ENCODE measurements at regions not wholly inside any gene's neighbourhood (a gene's known extent, or its start where the extent isn't known, plus 50 kb on each side); places are given as distances from the start of the nearest gene placed in this dataset.
"Not testable (repeated sequence)": the region's sequence is repeated elsewhere in the genome, so short reads cannot be mapped to it uniquely, and the experiment has no call there.

DNA sequence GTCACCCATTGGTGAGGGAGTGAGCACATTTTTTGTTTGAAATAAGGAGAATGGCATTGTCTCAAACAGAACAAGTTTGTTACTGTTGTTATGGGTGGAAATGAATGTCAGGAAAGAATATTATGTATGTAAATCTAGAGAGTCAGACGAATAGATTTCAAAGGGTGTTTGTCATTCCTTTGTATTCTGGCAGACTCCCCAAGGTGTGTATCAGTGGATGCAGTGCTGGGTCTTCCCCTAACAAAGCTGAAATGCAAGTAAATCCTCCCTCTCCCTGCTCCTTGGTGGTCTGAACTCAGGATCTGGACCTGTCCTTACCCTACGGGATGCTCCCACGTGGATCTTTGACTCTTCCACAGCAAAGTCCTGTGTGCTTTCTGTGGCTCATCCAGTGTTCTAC is 139.5 kb upstream of the ZNF516 start:
- DNase-seq: no peak

GRCh38 chr18:76633588-76634269 is 138.7 kb upstream of the ZNF516 start:
- DNase-seq: no peak

DNA sequence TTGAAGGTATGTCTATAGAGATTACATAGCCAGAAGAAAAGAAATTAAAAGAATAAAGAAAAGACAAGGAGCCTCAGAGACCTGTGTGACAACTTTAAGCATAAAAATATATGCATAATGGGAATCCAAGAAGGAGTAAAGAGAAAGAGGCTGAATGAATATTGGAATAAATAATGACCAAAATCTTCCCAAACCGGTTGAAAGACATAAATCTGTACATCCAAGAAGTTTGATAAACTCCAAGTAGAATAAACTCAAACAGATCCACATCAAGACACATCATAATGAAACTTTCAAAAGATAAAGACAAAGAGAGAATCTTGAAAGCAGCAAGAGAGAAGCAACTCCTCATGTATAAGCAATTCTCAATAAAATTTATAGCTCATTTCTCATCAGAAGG is 132.4 kb upstream of the ZNF516 start:
- DNase-seq: no peak

GRCh38 chr18:76626991-76627390 is 131.9 kb upstream of the ZNF516 start:
- no peak for DNase-seq

- DNase-seq: no peak
Measured at GRCh38 chr18:76622651-76623050, 127.6 kb upstream of the ZNF516 start.

DNA sequence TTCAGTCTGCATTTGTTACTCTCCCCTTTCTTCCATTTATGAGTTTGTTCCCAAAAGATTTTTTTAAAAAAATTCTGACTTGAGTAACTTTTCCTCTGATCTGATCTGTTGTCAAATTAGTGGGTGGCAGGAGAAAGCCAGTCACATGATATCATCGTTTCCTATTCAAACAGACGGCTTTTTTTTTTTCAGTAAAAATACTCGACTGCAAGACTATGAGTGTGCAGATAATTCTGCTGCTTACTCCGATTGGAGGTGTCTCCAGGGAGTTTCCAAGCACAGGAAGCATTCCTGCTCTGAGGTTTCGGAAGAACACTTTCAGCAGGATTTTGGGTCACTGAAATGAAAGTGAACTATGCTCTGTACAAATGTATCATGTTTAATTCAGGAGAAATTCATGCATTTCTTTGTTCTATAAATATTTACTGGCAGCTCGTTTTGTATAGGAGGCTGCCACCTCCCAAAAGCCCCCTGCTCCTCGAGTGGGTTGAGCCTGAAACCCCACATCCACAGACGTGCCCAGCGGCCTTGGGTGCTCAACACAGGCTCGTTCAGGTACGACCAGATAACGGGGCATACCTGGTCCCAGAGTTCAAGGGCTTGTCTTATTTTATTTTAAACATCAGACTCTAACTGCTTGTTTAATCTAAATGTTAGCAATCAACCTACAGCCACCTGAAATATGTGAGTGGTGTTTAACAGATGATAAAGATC is 126.9 kb upstream of the ZNF516 start:
- DNase-seq: no peak

GRCh38 chr18:76621226-76621625 is 126.2 kb upstream of the ZNF516 start:
- no peak for DNase-seq

- DNase-seq: peak; percentile 15
Measured at GRCh38 chr18:76620321-76621170, 125.5 kb upstream of the ZNF516 start.

DNA sequence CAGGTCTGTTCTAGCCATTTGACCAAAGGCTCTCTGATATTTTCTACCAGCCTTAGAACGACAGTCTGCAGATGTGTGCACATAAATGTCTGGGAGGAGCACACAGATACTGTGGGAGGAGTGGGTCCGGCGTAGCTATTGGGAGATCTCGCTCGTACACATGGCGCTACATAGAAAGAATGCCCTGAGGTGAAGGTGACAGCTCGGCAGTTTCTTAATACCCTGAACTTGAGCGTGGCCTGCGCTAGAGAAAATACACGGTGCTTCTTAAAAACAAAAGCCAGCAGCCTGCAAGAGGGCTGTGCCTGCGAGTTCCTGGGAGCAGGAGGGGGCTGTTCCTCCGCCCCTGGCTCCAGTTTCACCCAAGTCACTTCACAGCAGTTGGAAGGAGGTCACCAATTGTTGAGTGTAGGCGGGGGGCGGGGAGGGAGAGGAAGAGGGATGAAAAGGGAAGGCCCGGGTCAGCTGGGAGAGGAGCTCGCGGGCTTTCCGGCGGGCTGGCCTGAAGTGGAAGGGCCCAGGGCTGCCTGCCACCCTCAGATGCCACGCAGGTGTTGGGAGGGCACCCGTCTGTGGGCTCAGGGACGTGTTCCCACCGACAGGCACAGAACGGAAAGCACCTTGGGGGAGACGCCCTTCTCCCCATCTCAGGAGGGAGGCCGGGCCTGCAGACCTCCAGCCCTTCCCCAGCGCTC is 124.7 kb upstream of the ZNF516 start:
- no peak for DNase-seq

DNA sequence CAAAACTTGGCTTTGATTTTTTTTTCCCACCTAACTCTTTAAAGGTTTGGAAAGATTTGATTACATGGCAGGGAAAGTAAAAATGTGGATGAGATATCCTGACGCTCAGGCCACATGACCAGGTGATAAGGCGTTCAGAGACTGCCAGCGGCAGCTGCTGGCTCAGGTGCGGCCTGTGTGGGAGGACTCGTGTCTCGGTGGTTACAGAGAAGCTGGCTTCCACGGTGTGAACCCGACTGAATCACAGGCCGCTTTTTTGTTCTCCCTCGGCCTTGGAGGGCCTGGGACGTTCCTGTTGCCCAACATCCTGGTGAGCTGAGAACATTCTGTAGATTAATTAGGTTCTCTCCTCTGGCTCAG is 124.2 kb upstream of the ZNF516 start:
- DNase-seq: no peak

DNA sequence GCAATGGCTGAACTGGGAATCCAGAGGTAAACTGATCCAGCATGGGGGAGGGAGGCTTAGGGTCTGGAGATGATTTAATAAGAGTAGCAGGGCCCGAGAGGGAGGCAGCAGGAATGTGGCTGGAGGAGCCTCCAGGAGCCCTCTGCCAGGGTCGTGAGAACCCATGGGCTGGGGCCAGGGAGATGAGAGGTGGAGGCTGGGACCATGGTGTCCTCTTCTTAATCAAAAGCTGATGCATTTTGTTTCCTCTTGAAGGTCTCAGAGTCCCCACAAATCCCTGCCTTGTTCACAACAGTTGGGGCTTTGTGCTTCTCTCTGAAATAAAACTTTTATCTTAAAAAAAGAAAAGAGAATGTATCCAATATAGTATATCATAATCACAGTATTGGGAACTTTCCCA is 123.7 kb upstream of the ZNF516 start:
- DNase-seq: no peak

- no peak for DNase-seq
Measured at GRCh38 chr18:76616373-76616772, 121.3 kb upstream of the ZNF516 start.

- DNase-seq: no peak
Measured at GRCh38 chr18:76615065-76615733, 120.2 kb upstream of the ZNF516 start.

DNA sequence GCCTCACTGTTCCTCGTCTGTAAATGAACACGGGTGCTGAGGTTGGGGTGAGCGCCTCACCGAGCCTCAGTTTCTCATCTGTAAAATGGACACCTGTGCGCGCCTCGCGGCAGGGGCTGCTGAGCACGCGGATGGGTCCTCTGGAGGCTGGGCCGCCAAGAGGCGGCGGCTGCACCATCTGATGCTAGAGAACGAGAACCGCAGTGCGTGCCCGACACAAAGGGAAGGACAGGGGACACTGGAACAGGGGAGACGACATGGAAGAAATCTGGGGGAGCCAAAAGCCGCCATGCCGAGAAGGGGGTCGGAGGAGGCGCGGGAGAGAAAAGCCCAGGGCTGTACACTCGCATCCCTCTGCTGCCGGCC is 118.7 kb upstream of the ZNF516 start:
- DNase-seq: no peak

- DNase-seq: no peak
Measured at GRCh38 chr18:76613053-76613754, 118.2 kb upstream of the ZNF516 start.

- not testable (repeated sequence) for DNase-seq
Measured at GRCh38 chr18:76611750-76612045, 116.7 kb upstream of the ZNF516 start.

GRCh38 chr18:76610933-76611749 is 116.1 kb upstream of the ZNF516 start:
- no peak for DNase-seq

- no peak for DNase-seq
Measured at GRCh38 chr18:76610012-76610411, 115.0 kb upstream of the ZNF516 start.

DNA sequence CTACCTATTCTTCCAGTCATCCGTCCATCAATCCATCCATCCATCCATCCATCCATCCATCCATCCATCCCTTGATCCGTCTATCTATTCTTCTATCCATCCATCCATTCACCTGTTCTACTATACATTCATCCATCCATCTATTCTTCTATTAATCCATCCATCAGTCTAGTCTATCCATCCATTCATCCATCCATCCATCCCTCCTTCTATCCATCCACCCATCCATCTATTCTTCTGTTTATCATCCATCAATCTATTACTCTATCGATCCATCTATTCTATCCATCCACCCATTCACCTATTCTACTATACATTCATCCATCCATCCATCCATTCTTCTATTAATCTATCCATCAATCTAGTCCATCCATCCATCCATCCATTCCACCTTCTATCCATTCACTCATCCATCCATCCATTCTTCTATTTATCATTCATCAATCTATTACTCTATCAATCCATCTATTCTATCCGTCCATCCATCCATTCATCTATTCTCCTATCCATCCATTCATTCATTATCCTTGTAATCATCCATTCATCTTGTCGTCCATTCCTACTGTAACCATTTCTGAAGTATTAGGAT is 110.4 kb upstream of the ZNF516 start:
- no peak for DNase-seq

- DNase-seq: no peak
Measured at GRCh38 chr18:76604935-76605240, 109.8 kb upstream of the ZNF516 start.
